ENCODE measurements at regions not wholly inside any gene's neighbourhood (a gene's known extent, or its start where the extent isn't known, plus 50 kb on each side); places are given as distances from the start of the nearest gene placed in this dataset.

GRCh38 chr4:166293556-166293955 lies 420.5 kb downstream of the TLL1 start:
- no peak for TF ChIP-seq FOXK2 (conservative IDR thresholded peaks at IDR 0.05 in 1 of 2, IDR thresholded peaks at IDR 0.05 in 1 of 2; ENCODE audit: low read depth in 2 of 2)
- no peak for TF ChIP-seq RBM25 (IDR thresholded peaks at IDR 0.05; ENCODE audit: low read depth, low read length, severe bottlenecking)
- no peak for TF ChIP-seq RCOR1 (IDR thresholded peaks at IDR 0.05; ENCODE audit: borderline replicate concordance in 1 of 2, low read depth in 2 of 2, low read length in 2 of 2)
- no peak for TF ChIP-seq ZFP1 (CRISPR knock-in tag; IDR thresholded peaks at IDR 0.05)
- no peak for TF ChIP-seq KLF10 (CRISPR knock-in tag; IDR thresholded peaks at IDR 0.05)
- TF ChIP-seq ZNF699 (CRISPR knock-in tag; IDR thresholded peaks at IDR 0.05; ENCODE audit: insufficient replicate concordance) = no peak
- H2AFZ ChIP-seq (ENCODE audit: low read depth, low read length) = no peak overlapping the region
- ChIA-PET POLR2A (no interaction called here), CTCF (ENCODE audit: low intra/inter-chr PET ratio) (no interaction called here)
- H3K4me2 ChIP-seq (ENCODE audit: insufficient read depth, low read length) = no peak overlapping the region
- intact Hi-C loops (cut with micrococcal nuclease) = no loop called here
- ATAC-seq (no peak), DNase-seq (ENCODE audit: extremely low read depth in 1 of 4, low spot score in 3 of 4) (no peak), FAIRE-seq (no peak)
- H3K36me3 ChIP-seq (ENCODE audit: control insufficient read depth, insufficient read depth, low read length) = no peaks in the 10 kb centered on the region
- H4K20me1 ChIP-seq (replicated peaks; ENCODE audit: control insufficient read depth, insufficient read depth, low read length) = no peaks in the 10 kb centered on the region
- H3K9me3 ChIP-seq (replicated peaks; ENCODE audit: control insufficient read depth, insufficient read depth, low read depth, low read length) = no peaks in the 10 kb centered on the region
- WGBS (ENCODE audit: insufficient coverage, low coverage, missing lambda C conversion rate) = 0% methylated on average over 2 of the region's 2 CpGs
- no peak overlapping the region for H3K9ac ChIP-seq (ENCODE audit: insufficient read depth in 1 of 2, low read depth in 2 of 2, low read length in 2 of 2)
- no peak overlapping the region for H3K4me3 ChIP-seq
- H3K4me1 ChIP-seq (replicated peaks in 1 of 2; ENCODE audit: control insufficient read depth in 2 of 2, insufficient read depth in 2 of 2, low read length in 2 of 2) = no peaks in the 10 kb centered on the region
- in situ Hi-C loops (cut with MboI) = no loop called here
- no peaks in the 10 kb centered on the region for H3K27me3 ChIP-seq (ENCODE audit: control insufficient read depth in 2 of 2, insufficient read depth in 2 of 2, low read length in 2 of 2)
- no peaks in the 10 kb centered on the region for H3K9me1 ChIP-seq (ENCODE audit: control insufficient read depth, insufficient read depth, low read length)
- H3K79me2 ChIP-seq (ENCODE audit: control insufficient read depth, insufficient read depth, low read length) = no peaks in the 10 kb centered on the region
- BruUV-seq (replicated peaks) = no TSS peak
- no peak overlapping the region for H3K27ac ChIP-seq (ENCODE audit: extremely low read depth, low read depth, low read length)

- no peaks in the 10 kb centered on the region for H3K79me2 ChIP-seq (ENCODE audit: control insufficient read depth, insufficient read depth, low read length)
- H3K27me3 ChIP-seq (ENCODE audit: control insufficient read depth in 2 of 2, insufficient read depth in 2 of 2, low read length in 2 of 2) = no peaks in the 10 kb centered on the region
- FAIRE-seq (no peak), ATAC-seq (no peak), DNase-seq (ENCODE audit: extremely low read depth in 1 of 4, low spot score in 3 of 4) (no peak)
- ChIA-PET CTCF (ENCODE audit: low intra/inter-chr PET ratio) (no interaction called here), POLR2A (no interaction called here)
- no peak overlapping the region for H2AFZ ChIP-seq (ENCODE audit: low read depth, low read length)
- intact Hi-C loops (cut with micrococcal nuclease) = no loop called here
- WGBS (ENCODE audit: insufficient coverage, low coverage, missing lambda C conversion rate) = 1% methylated on average over 6 of the region's 6 CpGs
- no peaks in the 10 kb centered on the region for H3K9me1 ChIP-seq (ENCODE audit: control insufficient read depth, insufficient read depth, low read length)
- H3K4me1 ChIP-seq (replicated peaks in 1 of 2; ENCODE audit: control insufficient read depth in 2 of 2, insufficient read depth in 2 of 2, low read length in 2 of 2) = no peaks in the 10 kb centered on the region
- no TSS peak for BruUV-seq (replicated peaks)
- H3K9me3 ChIP-seq (replicated peaks; ENCODE audit: control insufficient read depth, insufficient read depth, low read depth, low read length) = 0 out of 2 replicates have a peak, but pooled peaks cover 2% of the 10 kb centered on the region
- H3K9ac ChIP-seq (ENCODE audit: insufficient read depth in 1 of 2, low read depth in 2 of 2, low read length in 2 of 2) = no peak overlapping the region
- H3K36me3 ChIP-seq (ENCODE audit: control insufficient read depth, insufficient read depth, low read length) = no peaks in the 10 kb centered on the region
- H3K4me2 ChIP-seq (ENCODE audit: insufficient read depth, low read length) = no peak overlapping the region
- in situ Hi-C loops (cut with MboI) = no loop called here
- H3K27ac ChIP-seq (ENCODE audit: extremely low read depth, low read depth, low read length) = no peak overlapping the region
- no peak overlapping the region for H3K4me3 ChIP-seq
- no peaks in the 10 kb centered on the region for H4K20me1 ChIP-seq (replicated peaks; ENCODE audit: control insufficient read depth, insufficient read depth, low read length)
- TF ChIP-seq HLTF (IDR thresholded peaks at IDR 0.05) (no peak), ELF4 (CRISPR knock-in tag; IDR thresholded peaks at IDR 0.05) (no peak), EWSR1 (IDR thresholded peaks at IDR 0.05; ENCODE audit: borderline replicate concordance, low read depth, partially characterized antibody) (no peak), E4F1 (CRISPR knock-in tag; IDR thresholded peaks at IDR 0.05; ENCODE audit: borderline replicate concordance) (no peak), TAL1 (IDR thresholded peaks at IDR 0.05) (no peak)
These were observed 428.2 kb downstream of the TLL1 start for GRCh38 chr4:166301266-166301665.
